Putamen (tissue), 1 donor: ENCODE measurements at regions not wholly inside any gene's neighbourhood (a gene's known extent, or its start where the extent isn't known, plus 50 kb on each side); places are given as distances from the start of the nearest gene placed in this dataset.
"Not testable (repeated sequence)": the region's sequence is repeated elsewhere in the genome, so short reads cannot be mapped to it uniquely, and the experiment has no call there.

Experiments
- DNase-seq: peaks from one replicate; pipeline ENCODE4 v3.0.0-alpha.2; 2016; ENCODE audit warnings: low spot score

- no peak for DNase-seq
These were observed 297.3 kb upstream of the LYZL1 start for GRCh38 chr10:28991333-28992270.

- DNase-seq, result peak; percentile 21
These were observed 295.8 kb upstream of the LYZL1 start for GRCh38 chr10:28993056-28993455.

GRCh38 chr10:28993861-28994260, 295.0 kb upstream of the LYZL1 start:
- no peak for DNase-seq

- DNase-seq, result not testable (repeated sequence)
These were observed 294.1 kb upstream of the LYZL1 start for GRCh38 chr10:28994802-28995201.

GRCh38 chr10:28995497-28995896, 293.4 kb upstream of the LYZL1 start:
- no peak for DNase-seq

- DNase-seq, result no peak
These were observed 292.5 kb upstream of the LYZL1 start for GRCh38 chr10:28996345-28996744.

GRCh38 chr10:28996947-28997551, 291.8 kb upstream of the LYZL1 start:
- DNase-seq, result no peak

GRCh38 chr10:28997734-28998133, 291.1 kb upstream of the LYZL1 start:
- DNase-seq, result no peak

- no peak for DNase-seq
These were observed 287.1 kb upstream of the LYZL1 start for GRCh38 chr10:29001801-29002200.

GRCh38 chr10:29003014-29003413, 285.9 kb upstream of the LYZL1 start:
- DNase-seq, result not testable (repeated sequence)

GRCh38 chr10:29005988-29006387, 282.9 kb upstream of the LYZL1 start:
- no peak for DNase-seq

- DNase-seq, result no peak
These were observed 281.5 kb upstream of the LYZL1 start for GRCh38 chr10:29007370-29007747.

GRCh38 chr10:29007748-29008610, 280.9 kb upstream of the LYZL1 start:
- DNase-seq, result no peak

- DNase-seq, result no peak
These were observed 279.4 kb upstream of the LYZL1 start for GRCh38 chr10:29009464-29009863.

- no peak for DNase-seq
These were observed 277.4 kb upstream of the LYZL1 start for GRCh38 chr10:29011516-29011915.

GRCh38 chr10:29012926-29013554, 275.8 kb upstream of the LYZL1 start:
- DNase-seq, result no peak

GRCh38 chr10:29021591-29021990, 267.3 kb upstream of the LYZL1 start:
- no peak for DNase-seq

GRCh38 chr10:29022513-29022912, 266.4 kb upstream of the LYZL1 start:
- DNase-seq, result no peak

- DNase-seq, result no peak
These were observed 265.2 kb upstream of the LYZL1 start for GRCh38 chr10:29023678-29024077.

- no peak for DNase-seq
These were observed 262.6 kb upstream of the LYZL1 start for GRCh38 chr10:29026065-29026797.
